GM19025 (cell line): ENCODE measurements at regions not wholly inside any gene's neighbourhood (a gene's known extent, or its start where the extent isn't known, plus 50 kb on each side); places are given as distances from the start of the nearest gene placed in this dataset.

Experiments used
- ATAC-seq: cut with Tn5 transposase; IDR thresholded peaks from one replicate; pipeline ENCODE4 v1.9.1; 2021; ENCODE audit warnings: mild to moderate bottlenecking, low read depth, moderate library complexity; ENCODE audit not compliant: unreplicated experiment

DNA sequence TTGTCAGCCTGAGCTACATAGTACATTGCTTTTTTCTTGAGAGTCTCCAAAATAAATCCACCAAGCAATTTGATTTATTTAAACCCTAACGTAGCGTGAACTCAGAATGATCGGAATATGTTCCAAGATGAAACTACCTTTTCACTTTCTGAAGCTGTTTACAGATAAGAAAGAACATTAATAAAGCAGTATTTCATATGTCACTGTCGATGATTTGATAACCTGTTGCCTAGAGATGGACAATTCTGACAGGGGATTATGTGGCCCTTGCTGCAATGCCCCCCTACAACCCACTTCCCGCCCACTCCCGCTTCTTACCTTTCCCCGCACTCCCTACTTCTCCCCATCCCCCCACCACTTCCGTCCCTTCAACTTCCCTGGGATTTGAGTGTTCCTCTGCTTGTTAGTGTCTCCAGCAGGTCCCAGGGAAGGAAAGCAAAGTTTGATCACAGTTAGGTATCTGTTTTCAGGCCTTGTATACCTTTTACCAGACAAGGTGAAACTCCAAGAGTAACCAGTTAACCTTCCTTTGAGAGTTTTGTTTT, 229.2 kb upstream of the HMGA2 start:
- no peak for ATAC-seq

GRCh38 chr12:65596514-65597091, 227.7 kb upstream of the HMGA2 start:
- no peak for ATAC-seq

GRCh38 chr12:65597527-65597926, 226.8 kb upstream of the HMGA2 start:
- ATAC-seq, result no peak

- ATAC-seq, result no peak
Measured at GRCh38 chr12:65598688-65599087, 225.6 kb upstream of the HMGA2 start.

DNA sequence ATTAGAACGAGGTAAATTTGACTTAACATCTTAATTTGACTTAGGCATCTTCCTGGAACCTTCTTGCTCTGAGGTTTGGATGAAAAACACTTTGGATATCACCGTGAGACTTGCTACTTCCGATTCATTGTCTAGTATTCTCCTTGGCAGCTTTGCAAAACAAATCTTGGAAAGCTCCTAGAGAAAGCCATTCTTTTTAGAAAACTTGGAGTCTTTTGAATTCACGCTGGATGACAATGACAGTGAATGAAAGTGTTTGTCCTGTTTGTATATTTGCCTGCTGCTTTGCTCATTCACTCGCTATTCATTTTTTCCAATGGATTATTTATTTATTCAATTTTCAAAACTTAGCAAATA, 222.1 kb upstream of the HMGA2 start:
- no peak for ATAC-seq

DNA sequence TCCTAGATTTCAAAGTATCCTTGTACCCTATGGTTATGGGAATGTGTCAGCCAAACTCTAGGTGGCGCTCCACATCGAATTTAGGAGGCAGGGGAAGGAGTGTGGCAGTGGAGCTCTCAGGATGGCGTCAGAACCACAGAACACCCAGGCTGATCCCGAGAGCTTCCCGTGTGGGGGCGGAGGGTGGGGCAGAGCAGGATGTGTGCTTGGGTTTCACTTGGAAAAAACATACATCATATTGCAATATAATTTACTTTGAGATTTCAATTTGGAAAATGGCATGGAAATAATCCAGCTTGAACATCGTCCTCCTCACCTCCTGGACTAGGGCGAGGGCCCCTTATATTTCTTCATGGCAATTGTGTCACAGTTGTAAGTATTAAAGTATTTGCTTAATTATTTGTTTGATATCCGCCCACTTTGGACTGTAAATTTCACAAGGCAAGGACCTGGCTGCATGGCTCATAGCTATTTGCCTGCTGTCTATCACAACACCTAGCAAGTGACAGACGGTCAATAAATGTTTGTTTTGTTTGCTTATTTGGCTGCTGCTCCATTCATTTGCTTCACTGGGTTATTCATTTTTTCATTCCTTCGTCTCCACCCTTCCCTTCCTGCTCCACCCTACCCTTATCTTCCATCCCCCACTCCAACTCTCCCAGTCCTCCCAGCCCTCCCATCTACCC, 221.5 kb upstream of the HMGA2 start:
- no peak for ATAC-seq

GRCh38 chr12:65603438-65604351, 220.6 kb upstream of the HMGA2 start:
- no peak for ATAC-seq

- no peak for ATAC-seq
Measured at GRCh38 chr12:65605019-65605418, 219.3 kb upstream of the HMGA2 start.

DNA sequence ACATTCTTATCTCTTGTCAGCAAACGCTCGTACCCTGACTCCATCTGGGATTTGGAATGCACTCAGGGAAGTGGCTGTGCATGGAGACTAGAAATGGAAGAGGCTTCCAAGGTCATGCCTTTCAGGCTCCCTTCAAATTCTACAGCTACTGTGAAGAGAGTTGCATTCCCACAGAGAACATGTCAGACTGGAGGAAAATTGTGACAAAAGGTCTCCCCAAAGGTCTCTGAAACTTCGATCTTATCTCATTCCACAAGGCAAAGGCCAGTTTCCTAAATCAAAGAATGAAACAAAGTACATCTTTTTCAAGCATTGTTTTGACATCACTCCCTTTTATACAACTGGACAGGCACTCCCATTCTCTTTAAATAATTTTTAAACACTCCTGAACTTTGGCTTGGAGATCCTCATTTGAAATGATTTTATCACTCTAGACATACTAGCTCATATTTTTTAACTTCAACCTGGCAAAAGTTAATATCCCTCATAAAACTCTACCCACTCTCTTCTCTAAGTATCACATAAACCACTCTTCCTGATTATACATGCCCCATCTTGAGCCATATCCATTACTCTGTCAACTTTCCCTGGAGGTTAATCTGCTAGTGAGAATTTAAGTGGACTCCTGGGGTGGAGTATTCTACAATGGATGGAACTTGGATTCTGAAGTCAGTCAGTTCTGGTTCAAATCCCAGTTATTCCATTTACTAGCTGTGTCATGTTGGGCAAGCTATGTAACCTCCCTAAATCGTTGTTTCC, 218.1 kb upstream of the HMGA2 start:
- no peak for ATAC-seq

GRCh38 chr12:65607401-65607841, 216.9 kb upstream of the HMGA2 start:
- ATAC-seq, result no peak

DNA sequence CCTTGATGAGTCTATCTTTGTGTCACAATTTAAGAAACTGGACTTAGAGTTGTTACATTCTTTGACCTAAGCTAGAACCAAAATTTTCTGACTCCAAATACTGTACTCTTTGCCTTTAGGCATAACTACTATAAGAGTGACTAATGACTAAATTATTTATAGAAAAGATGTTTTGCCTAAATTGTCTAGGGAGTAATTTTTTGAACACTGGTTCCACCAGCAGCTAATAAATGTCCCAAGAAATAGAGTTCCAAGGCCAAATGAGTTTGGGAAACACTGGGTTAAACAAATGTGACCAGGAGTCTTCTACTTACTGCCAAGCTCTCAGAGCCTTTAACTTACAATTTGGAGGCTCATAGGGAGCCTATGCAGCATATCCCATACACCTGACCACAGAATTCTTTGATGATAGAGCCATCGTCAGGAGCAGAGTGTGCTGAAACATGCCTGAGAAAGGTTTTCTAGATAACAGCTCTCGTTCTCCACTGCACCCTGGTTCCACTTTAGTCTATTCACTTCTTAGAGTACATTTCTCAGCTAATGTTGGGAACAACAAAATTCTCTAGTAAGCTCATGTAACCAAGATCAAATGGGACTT, 215.9 kb upstream of the HMGA2 start:
- no peak for ATAC-seq

- ATAC-seq, result no peak
Measured at GRCh38 chr12:65609359-65609771, 214.9 kb upstream of the HMGA2 start.

DNA sequence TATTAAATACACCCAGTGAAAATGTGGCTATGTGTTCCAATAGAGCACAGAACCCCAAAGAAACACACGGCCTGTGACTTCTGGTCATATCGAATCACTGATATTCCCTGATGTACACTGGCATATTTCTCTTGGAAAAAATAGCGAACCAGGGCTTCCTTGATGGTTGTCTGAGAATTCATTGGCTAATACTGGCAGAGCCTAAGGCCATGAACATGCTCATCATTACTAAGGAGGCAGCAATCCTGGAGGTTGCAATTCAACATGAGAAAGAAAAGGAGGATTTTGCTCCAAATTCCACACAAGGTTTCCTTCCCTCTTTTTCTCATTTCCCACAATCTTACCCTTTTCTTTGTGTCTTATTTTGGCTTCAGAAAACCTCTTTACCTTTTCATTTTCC, 212.9 kb upstream of the HMGA2 start:
- no peak for ATAC-seq

GRCh38 chr12:65612440-65612839, 211.8 kb upstream of the HMGA2 start:
- ATAC-seq, result no peak

DNA sequence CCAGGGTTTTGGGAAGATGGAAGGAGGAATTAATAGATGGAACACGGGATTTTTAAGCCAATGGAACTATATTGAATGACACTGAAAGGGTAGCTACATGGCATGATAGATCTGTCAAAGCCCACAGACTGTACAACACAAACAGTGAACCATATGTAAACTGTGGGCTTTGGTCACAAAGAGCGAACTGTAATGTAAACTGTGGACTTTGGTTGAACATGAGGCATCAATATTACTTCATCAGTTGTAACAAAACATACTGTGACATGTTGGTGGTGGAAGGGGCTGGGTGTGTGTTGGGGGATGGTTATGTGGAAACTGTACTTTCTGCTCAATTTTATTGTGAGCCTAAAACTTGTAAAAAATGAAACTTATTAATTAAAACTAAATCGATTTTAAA, 210.6 kb upstream of the HMGA2 start:
- no peak for ATAC-seq

DNA sequence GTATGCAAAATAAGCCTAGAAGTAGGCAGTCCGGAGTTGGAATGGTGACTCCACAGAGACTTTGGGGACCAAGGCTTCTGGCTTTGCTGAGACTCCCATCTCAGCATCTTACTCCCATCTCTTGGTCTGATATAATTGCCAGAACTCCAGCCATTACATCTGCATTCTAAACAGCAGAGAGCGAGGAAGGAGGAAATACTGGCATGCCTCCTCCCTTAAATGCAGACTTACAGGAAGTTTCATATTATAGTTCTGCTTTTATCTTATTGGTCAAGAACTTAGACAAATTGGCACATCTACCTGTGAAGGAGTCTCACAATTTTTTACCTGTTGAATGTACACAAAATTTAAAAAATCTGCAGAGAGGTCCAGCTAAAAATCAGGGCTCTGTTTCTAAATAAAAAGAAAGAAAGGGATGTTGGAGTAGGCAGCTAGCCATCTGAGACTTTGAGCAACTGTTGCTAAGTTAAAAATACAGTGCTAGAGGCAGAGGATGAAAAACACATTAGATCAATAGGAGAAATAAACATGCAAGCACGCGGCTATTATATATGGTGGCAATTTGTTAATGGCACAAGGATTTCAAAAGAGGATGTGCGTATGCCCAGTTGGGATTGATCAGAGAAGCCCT, 209.9 kb upstream of the HMGA2 start:
- no peak for ATAC-seq

GRCh38 chr12:65615118-65615517, 209.2 kb upstream of the HMGA2 start:
- no peak for ATAC-seq

GRCh38 chr12:65616022-65616421, 208.3 kb upstream of the HMGA2 start:
- ATAC-seq, result no peak

DNA sequence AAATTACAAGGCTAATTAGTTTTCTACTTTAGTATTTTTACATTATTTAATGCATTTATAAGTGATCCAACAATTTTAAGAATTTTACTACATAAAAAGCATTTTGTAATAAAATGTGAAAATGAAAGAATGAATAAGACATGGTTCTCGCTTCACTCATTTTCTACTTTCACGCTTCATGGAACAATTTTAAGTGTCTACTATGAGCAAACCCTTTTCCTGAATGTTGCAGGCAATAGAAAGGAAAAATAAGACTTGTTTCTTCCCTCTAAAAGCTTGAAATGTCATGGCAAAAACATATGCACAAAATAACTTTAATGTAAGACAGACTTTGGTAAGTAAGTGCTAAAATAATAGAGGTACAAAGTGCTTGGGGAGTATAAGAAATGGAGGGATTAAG, 205.7 kb upstream of the HMGA2 start:
- no peak for ATAC-seq

DNA sequence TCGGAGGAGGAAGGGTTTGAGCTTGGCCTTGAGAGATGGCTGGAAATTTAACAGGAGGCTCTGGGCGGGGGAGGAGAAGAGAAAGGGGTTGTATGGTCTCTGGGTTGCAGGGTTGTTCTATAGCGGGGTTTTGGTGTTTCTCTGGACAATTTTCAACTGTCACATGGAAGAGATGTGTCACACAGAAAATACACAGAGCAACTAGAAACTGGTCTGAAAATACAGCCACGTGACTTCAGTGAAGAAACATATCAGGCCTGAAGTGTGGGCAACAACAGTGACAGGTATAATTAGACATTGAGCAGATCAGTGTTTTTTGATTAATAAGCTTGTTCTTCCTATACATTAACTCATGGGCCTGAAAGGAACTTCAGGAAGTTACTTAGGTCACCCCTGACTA, 205.3 kb upstream of the HMGA2 start:
- no peak for ATAC-seq
